ENCODE measurements at regions not wholly inside any gene's neighbourhood (a gene's known extent, or its start where the extent isn't known, plus 50 kb on each side); places are given as distances from the start of the nearest gene placed in this dataset.

DNA sequence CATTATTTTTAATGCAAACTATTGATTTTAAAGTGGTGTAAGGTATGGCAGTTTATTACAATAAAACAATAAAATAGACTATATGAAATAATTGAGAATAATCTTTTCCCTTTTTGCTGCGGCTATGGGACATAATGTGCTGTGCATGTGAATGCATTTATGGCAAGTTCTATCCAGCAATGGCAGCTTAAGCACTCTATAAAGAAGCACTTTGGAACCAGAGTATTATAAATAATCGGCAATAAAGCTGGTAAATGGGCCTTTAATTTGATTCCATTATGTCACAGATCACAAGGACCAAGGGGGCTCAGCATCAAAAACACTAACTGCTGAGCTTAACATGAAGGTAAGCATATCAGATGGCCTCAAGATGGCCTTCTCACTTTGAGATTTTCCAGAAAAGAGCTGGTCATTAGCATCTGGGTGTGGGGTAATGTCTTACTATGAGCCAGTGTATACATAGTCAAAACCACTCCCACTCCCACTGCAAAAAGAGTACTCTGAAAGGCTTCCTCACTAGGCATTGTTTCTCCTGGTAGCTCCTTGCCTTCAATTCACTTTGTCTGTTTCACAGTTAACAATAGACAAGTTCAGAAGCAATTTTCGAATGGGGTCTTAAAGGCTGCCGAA lies 97.1 kb upstream of the ASTN2 start:
- Histone ChIP-seq H3K4me3 (ENCODE audit: insufficient read depth, low read length, poor library complexity, severe bottlenecking) (no peak overlapping the region), H4K20me1 (ENCODE audit: low read depth, low read length) (no peaks in the 10 kb centered on the region), H3F3A (ENCODE audit: insufficient read depth) (no peaks in the 10 kb centered on the region), H3K36me3 (ENCODE audit: low read length) (no peaks in the 10 kb centered on the region), H3K79me2 (ENCODE audit: insufficient read depth, low read length) (no peaks in the 10 kb centered on the region), H3K9ac (ENCODE audit: low read length) (no peak overlapping the region), H3K9me3 (ENCODE audit: insufficient read depth, low read length) (no peaks in the 10 kb centered on the region), H2AFZ (ENCODE audit: low read depth, low read length, severe bottlenecking) (no peak overlapping the region), H3K9me2 (replicated peaks; ENCODE audit: insufficient read depth, low read length) (no peaks in the 10 kb centered on the region), H3K27me3 (ENCODE audit: low read length) (no peaks in the 10 kb centered on the region), H3K4me2 (ENCODE audit: low read depth, low read length, poor library complexity, severe bottlenecking) (no peak overlapping the region), H3K27ac (ENCODE audit: low read depth, low read length) (no peak overlapping the region)
- TF ChIP-seq EZH2phosphoT487 (conservative IDR thresholded peaks at IDR 0.05; ENCODE audit: low read length), result no peak
- TF ChIP-seq, protein P1, sequence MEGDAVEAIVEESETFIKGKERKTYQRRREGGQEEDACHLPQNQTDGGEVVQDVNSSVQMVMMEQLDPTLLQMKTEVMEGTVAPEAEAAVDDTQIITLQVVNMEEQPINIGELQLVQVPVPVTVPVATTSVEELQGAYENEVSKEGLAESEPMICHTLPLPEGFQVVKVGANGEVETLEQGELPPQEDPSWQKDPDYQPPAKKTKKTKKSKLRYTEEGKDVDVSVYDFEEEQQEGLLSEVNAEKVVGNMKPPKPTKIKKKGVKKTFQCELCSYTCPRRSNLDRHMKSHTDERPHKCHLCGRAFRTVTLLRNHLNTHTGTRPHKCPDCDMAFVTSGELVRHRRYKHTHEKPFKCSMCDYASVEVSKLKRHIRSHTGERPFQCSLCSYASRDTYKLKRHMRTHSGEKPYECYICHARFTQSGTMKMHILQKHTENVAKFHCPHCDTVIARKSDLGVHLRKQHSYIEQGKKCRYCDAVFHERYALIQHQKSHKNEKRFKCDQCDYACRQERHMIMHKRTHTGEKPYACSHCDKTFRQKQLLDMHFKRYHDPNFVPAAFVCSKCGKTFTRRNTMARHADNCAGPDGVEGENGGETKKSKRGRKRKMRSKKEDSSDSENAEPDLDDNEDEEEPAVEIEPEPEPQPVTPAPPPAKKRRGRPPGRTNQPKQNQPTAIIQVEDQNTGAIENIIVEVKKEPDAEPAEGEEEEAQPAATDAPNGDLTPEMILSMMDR (IDR thresholded peaks at IDR 0.05; ENCODE audit: insufficient read depth, low read length, poor library complexity, severe bottlenecking), result no peak

DNA sequence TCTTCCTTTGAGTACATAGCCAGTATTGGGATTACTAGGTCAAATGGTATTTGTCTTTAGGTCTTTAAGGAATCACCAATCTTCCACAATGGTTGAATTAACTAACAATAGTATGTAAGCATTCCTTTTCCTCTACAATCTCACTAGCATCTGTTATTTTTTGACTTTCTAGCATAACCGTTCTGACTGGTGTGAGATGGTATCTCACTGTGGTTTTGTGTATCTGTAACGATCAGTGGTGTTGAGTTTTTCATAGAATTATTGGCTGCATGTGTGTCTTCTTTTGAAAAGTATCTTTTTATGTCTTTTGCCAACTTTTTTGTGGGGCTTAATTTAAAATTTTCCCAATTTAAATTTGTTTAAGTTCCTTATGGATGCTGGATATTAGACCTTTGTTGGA lies 81.5 kb upstream of the ASTN2 start:
- Histone ChIP-seq H3K9me3 (ENCODE audit: insufficient read depth, low read length) (no peaks in the 10 kb centered on the region), H3K36me3 (ENCODE audit: low read length) (no peaks in the 10 kb centered on the region), H3K4me3 (ENCODE audit: insufficient read depth, low read length, poor library complexity, severe bottlenecking) (no peak overlapping the region), H3K27ac (ENCODE audit: low read depth, low read length) (no peak overlapping the region), H3K4me2 (ENCODE audit: low read depth, low read length, poor library complexity, severe bottlenecking) (no peak overlapping the region), H3F3A (ENCODE audit: insufficient read depth) (no peaks in the 10 kb centered on the region), H3K9ac (ENCODE audit: low read length) (no peak overlapping the region), H2AFZ (ENCODE audit: low read depth, low read length, severe bottlenecking) (no peak overlapping the region), H3K27me3 (ENCODE audit: low read length) (no peaks in the 10 kb centered on the region), H3K79me2 (ENCODE audit: insufficient read depth, low read length) (no peaks in the 10 kb centered on the region), H4K20me1 (ENCODE audit: low read depth, low read length) (no peaks in the 10 kb centered on the region), H3K9me2 (replicated peaks; ENCODE audit: insufficient read depth, low read length) (no peaks in the 10 kb centered on the region)
- TF ChIP-seq EZH2phosphoT487 (conservative IDR thresholded peaks at IDR 0.05; ENCODE audit: low read length), result no peak
- TF ChIP-seq, protein P1 (IDR thresholded peaks at IDR 0.05; ENCODE audit: insufficient read depth, low read length, poor library complexity, severe bottlenecking), result no peak

DNA sequence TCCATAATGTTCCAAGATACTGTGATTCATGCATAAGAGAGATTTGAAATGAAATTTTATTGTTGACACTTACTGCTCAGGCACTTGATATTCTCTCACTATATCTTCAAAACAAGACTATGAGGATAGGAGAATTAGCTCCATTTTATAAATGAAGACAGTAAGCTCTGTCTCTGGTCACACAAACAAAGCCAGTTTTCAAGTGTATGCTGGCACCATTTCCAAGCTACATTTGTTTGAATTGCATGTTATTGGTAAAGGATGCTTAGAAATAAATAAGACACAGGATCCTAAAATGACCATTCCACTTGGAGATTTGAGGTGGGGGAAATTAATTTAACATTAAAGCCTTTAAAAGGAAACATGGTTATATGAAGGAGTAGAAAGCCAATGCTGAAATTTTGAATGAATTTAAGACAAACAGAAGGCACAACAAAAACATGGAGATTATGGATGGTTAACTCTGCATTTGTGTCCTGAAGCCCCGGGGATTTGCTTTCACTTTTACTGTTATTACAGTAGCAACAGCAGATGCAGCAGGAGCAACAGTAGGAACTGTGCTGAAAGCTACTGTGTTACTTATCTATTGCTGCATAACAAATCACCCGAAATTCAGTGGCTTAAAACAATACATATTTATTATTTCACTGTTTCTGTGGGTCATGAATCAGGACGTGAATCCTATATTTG lies 79.7 kb upstream of the ASTN2 start:
- no peaks in the 10 kb centered on the region for H3K79me2 ChIP-seq (ENCODE audit: insufficient read depth, low read length)
- no peak overlapping the region for H3K4me3 ChIP-seq (ENCODE audit: insufficient read depth, low read length, poor library complexity, severe bottlenecking)
- H3K9ac ChIP-seq (ENCODE audit: low read length), result no peak overlapping the region
- no peaks in the 10 kb centered on the region for H3K9me2 ChIP-seq (replicated peaks; ENCODE audit: insufficient read depth, low read length)
- TF ChIP-seq, protein P1 (IDR thresholded peaks at IDR 0.05; ENCODE audit: insufficient read depth, low read length, poor library complexity, severe bottlenecking), result no peak
- no peak for TF ChIP-seq EZH2phosphoT487 (conservative IDR thresholded peaks at IDR 0.05; ENCODE audit: low read length)
- H3K4me2 ChIP-seq (ENCODE audit: low read depth, low read length, poor library complexity, severe bottlenecking), result no peak overlapping the region
- no peaks in the 10 kb centered on the region for H4K20me1 ChIP-seq (ENCODE audit: low read depth, low read length)
- no peaks in the 10 kb centered on the region for H3K9me3 ChIP-seq (ENCODE audit: insufficient read depth, low read length)
- no peak overlapping the region for H2AFZ ChIP-seq (ENCODE audit: low read depth, low read length, severe bottlenecking)
- H3F3A ChIP-seq (ENCODE audit: insufficient read depth), result no peaks in the 10 kb centered on the region
- H3K36me3 ChIP-seq (ENCODE audit: low read length), result no peaks in the 10 kb centered on the region
- H3K27ac ChIP-seq (ENCODE audit: low read depth, low read length), result no peak overlapping the region
- no peaks in the 10 kb centered on the region for H3K27me3 ChIP-seq (ENCODE audit: low read length)
